ENCODE measurements at regions not wholly inside any gene's neighbourhood (a gene's known extent, or its start where the extent isn't known, plus 50 kb on each side); places are given as distances from the start of the nearest gene placed in this dataset.

DNA sequence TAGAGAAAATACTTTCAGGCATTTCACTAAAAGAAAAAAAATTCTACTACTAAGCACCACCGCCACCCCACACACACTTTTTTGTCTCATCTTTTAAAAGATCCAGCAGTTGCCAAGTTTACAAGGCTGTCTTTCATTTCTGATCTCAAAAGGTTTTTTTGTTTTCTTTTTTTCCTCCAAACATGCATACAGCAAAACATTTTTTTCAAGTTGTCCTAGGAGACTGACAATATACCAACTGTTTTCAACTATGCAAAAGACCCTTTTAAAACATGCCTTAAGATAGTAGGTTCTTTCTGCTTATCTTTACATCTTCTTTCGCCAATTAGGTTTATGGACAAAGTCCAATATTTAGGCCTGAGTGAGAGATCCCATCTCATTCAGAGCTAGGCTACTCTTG, 65.2 kb downstream of the HMHB1 start:
- H3K4me3 ChIP-seq: no peak overlapping the region
- H3K27me3 ChIP-seq (replicated peaks in 1 of 7): no peaks in the 10 kb centered on the region
- no peak for DNase-seq
- H3K36me3 ChIP-seq: no peaks in the 10 kb centered on the region
- H3K9me3 ChIP-seq: no peaks in the 10 kb centered on the region
- H3K4me1 ChIP-seq: no peaks in the 10 kb centered on the region
- intact Hi-C loops (cut with DNase I; ENCODE audit: low total_unique reads): no loop called here
- no peak for TF ChIP-seq POLR2A (IDR thresholded peaks at IDR 0.05)
- TF ChIP-seq, protein P1, sequence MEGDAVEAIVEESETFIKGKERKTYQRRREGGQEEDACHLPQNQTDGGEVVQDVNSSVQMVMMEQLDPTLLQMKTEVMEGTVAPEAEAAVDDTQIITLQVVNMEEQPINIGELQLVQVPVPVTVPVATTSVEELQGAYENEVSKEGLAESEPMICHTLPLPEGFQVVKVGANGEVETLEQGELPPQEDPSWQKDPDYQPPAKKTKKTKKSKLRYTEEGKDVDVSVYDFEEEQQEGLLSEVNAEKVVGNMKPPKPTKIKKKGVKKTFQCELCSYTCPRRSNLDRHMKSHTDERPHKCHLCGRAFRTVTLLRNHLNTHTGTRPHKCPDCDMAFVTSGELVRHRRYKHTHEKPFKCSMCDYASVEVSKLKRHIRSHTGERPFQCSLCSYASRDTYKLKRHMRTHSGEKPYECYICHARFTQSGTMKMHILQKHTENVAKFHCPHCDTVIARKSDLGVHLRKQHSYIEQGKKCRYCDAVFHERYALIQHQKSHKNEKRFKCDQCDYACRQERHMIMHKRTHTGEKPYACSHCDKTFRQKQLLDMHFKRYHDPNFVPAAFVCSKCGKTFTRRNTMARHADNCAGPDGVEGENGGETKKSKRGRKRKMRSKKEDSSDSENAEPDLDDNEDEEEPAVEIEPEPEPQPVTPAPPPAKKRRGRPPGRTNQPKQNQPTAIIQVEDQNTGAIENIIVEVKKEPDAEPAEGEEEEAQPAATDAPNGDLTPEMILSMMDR (IDR thresholded peaks at IDR 0.05 in 8 of 11, conservative IDR thresholded peaks at IDR 0.05 in 3 of 11): no peak
- TF ChIP-seq POLR2AphosphoS5 (IDR thresholded peaks at IDR 0.05): no peak
- WGBS, 5 donors: 90 to 97% (median 93%) methylated on average over 2 of the region's 2 CpGs
- H3K27ac ChIP-seq: no peak overlapping the region

DNA sequence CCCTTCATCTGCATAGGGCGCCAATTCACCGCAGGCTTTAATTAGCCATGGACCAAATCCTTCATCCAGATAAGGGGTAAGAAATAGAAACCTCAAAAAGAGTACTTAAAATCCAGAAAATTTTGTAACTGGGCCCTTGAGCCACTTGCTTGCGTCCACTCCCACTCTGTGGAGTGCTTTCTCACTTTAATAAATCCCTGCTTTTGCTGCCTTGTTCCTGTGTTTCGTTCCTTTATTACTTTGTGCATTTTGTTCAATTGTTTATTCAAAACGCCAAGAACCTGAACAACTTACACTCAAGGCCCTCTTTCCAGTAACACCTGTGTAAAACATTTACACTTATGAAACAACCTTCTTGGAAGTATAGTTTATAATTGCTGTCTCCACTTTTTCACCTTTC, 66.5 kb downstream of the HMHB1 start:
- WGBS, 5 donors: 80 to 95% (median 90%) methylated on average over 5 of the region's 5 CpGs
- TF ChIP-seq POLR2AphosphoS5 (IDR thresholded peaks at IDR 0.05) (no peak), POLR2A (IDR thresholded peaks at IDR 0.05) (no peak)
- TF ChIP-seq, protein P1 (IDR thresholded peaks at IDR 0.05 in 8 of 11, conservative IDR thresholded peaks at IDR 0.05 in 3 of 11): no peak
- Histone ChIP-seq H3K27me3 (replicated peaks in 1 of 7) (no peaks in the 10 kb centered on the region), H3K9me3 (no peaks in the 10 kb centered on the region), H3K4me3 (no peak overlapping the region), H3K36me3 (no peaks in the 10 kb centered on the region), H3K4me1 (no peaks in the 10 kb centered on the region), H3K27ac (no peak overlapping the region)
- intact Hi-C loops (cut with DNase I; ENCODE audit: low total_unique reads): no loop called here
- no peak for DNase-seq

DNA sequence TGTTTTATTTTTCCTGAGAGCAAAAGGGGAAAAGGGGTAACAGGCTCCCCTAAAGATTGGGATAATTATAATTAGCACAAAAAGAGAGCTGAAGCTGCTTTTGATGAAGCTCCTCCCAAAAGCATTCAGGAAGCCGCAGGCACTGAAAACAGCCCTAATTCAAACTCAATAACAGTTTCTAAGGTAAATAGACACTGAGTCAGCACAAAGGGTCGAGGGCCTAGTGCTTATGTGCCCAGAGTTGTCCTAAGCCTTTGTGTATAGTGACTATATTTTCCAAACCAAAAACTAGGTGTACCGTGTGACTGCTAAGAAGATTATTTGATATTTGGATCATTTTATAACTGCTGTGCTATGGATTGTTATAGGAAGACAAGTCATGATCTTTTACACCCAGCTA, 67.7 kb downstream of the HMHB1 start:
- intact Hi-C loops (cut with DNase I; ENCODE audit: low total_unique reads): no loop called here
- no peak for DNase-seq
- H3K4me1 ChIP-seq: no peaks in the 10 kb centered on the region
- no peaks in the 10 kb centered on the region for H3K9me3 ChIP-seq
- 67 to 80% (median 74%) methylated on average over 3 of the region's 3 CpGs for WGBS, 5 donors
- no peak overlapping the region for H3K27ac ChIP-seq
- H3K4me3 ChIP-seq: no peak overlapping the region
- no peaks in the 10 kb centered on the region for H3K27me3 ChIP-seq (replicated peaks in 1 of 7)
- TF ChIP-seq POLR2A (IDR thresholded peaks at IDR 0.05) (no peak), POLR2AphosphoS5 (IDR thresholded peaks at IDR 0.05) (no peak)
- TF ChIP-seq, protein P1 (IDR thresholded peaks at IDR 0.05 in 8 of 11, conservative IDR thresholded peaks at IDR 0.05 in 3 of 11): no peak
- H3K36me3 ChIP-seq: no peaks in the 10 kb centered on the region

DNA sequence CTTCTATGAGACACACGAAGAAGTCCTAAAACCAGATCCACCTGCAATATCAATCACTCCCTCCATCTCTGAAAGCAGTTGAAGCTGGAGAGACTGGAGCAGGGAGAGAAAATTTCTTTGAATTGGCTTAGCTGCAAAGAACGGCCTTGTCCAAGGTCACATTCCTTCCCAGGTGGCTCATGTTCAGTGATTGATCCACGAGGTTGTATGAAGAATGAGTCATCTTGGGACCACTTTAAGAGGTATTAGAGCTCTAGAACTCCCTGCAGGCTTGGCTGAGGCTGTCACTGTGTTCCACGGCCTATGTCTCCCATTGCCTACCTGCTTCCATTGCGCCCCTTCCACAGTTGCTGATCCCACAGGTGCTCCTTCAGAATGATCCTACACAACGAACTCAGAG, 68.2 kb downstream of the HMHB1 start:
- WGBS, 5 donors: 64 to 79% (median 75%) methylated on average over 6 of the region's 6 CpGs

More for the DNA sequence above, 68.2 kb downstream of the HMHB1 start:
- Histone ChIP-seq H3K27me3 (replicated peaks in 1 of 7) (no peaks in the 10 kb centered on the region), H3K4me3 (no peak overlapping the region), H3K9me3 (no peaks in the 10 kb centered on the region), H3K4me1 (no peaks in the 10 kb centered on the region), H3K27ac (no peak overlapping the region), H3K36me3 (no peaks in the 10 kb centered on the region)
- intact Hi-C loops (cut with DNase I; ENCODE audit: low total_unique reads): no loop called here
- no peak for DNase-seq
- TF ChIP-seq, protein P1 (IDR thresholded peaks at IDR 0.05 in 8 of 11, conservative IDR thresholded peaks at IDR 0.05 in 3 of 11): no peak
- TF ChIP-seq POLR2AphosphoS5 (IDR thresholded peaks at IDR 0.05) (no peak), POLR2A (IDR thresholded peaks at IDR 0.05) (no peak)
